ENCODE measurements at regions not wholly inside any gene's neighbourhood (a gene's known extent, or its start where the extent isn't known, plus 50 kb on each side); places are given as distances from the start of the nearest gene placed in this dataset.

DNA sequence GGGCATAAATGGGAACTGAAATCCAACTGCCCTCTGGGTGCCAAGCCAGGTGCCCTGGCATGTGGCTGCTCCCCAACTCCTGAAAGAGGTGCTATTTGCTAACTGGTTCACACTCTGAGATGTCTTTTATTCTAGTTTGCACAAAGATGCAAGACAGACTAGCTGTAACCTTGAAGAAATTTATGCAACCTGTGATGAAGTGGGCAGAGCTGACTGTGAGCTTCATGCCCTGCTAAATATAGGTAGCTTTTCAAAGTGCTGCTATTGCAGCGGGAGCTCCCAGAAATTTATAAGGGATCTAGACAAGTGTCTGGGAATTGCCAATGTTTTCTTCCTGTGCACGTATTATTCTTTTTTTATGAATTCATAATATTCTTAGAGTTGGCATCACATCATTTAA is 517.5 kb downstream of the RNF144B start:
- WGBS, 2 experiments (ENCODE audit: extremely low coverage in 2 of 2, insufficient read length in 1 of 2): no CpG with 5 or more reads among the region's 2 CpGs
- no peak overlapping the region for H2BK120ac ChIP-seq (ENCODE audit: low read depth, low read length)

More for the DNA sequence above, 517.5 kb downstream of the RNF144B start:
- no peak overlapping the region for H3K9ac ChIP-seq (ENCODE audit: low read depth, low read length)
- H3K4ac ChIP-seq (ENCODE audit: low read depth, low read length): no peak overlapping the region
- no peak overlapping the region for H4K5ac ChIP-seq (ENCODE audit: low read depth, low read length)
- ChIA-PET CTCF (no interaction called here), POLR2A (ENCODE audit: unreplicated experiment) (no interaction called here)
- ATAC-seq (ENCODE audit: low read depth) (no peak), DNase-seq (no peak)
- H2AK5ac ChIP-seq (ENCODE audit: low read depth, low read length): no peak overlapping the region
- no TSS peak for BruUV-seq (replicated peaks)
- H2BK20ac ChIP-seq (ENCODE audit: low read depth, low read length): no peak overlapping the region
- no peak overlapping the region for H2BK15ac ChIP-seq (ENCODE audit: low read depth, low read length)
- H3K4me2 ChIP-seq (ENCODE audit: low read depth, low read length): no peak overlapping the region
- no peaks in the 10 kb centered on the region for H3K9me1 ChIP-seq (ENCODE audit: insufficient read depth, low read length)
- peaks cover 2% of the 10 kb centered on the region for H3K9me3 ChIP-seq (ENCODE audit: control insufficient read depth, insufficient read depth, low read length)
- no peak overlapping the region for H3K18ac ChIP-seq (ENCODE audit: low read depth, low read length)
- H3K14ac ChIP-seq (replicated peaks; ENCODE audit: low read depth, low read length): no peak overlapping the region
- no peak overlapping the region for H3K27ac ChIP-seq (ENCODE audit: insufficient read depth, low read length)
- H2AK9ac ChIP-seq (replicated peaks; ENCODE audit: low read depth, low read length, poor library complexity): no peak overlapping the region
- H3K23ac ChIP-seq (ENCODE audit: low read depth, low read length): no peak overlapping the region
- H3K4me1 ChIP-seq (ENCODE audit: control insufficient read depth, insufficient read depth, low read length): no peaks in the 10 kb centered on the region
- H2BK5ac ChIP-seq (ENCODE audit: low read depth, low read length, poor library complexity, severe bottlenecking): no peak overlapping the region
- no peak overlapping the region for H4K91ac ChIP-seq (ENCODE audit: insufficient read depth, low read depth, low read length)
- H2AFZ ChIP-seq (replicated peaks; ENCODE audit: low read length, poor library complexity): no peak overlapping the region
- no peaks in the 10 kb centered on the region for H3K27me3 ChIP-seq (ENCODE audit: control insufficient read depth, insufficient read depth, low read length)
- intact Hi-C loops (cut with micrococcal nuclease) (no loop called here), dilution Hi-C loops (cut with HindIII; ENCODE audit: low sequenced_read_pairs, unreplicated experiment) (no loop called here), in situ Hi-C loops (cut with MboI; ENCODE audit: low sequenced_read_pairs) (no loop called here)
- TF ChIP-seq, protein P1, sequence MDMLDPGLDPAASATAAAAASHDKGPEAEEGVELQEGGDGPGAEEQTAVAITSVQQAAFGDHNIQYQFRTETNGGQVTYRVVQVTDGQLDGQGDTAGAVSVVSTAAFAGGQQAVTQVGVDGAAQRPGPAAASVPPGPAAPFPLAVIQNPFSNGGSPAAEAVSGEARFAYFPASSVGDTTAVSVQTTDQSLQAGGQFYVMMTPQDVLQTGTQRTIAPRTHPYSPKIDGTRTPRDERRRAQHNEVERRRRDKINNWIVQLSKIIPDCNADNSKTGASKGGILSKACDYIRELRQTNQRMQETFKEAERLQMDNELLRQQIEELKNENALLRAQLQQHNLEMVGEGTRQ (IDR thresholded peaks at IDR 0.05; ENCODE audit: low read depth, low read length): no peak
- TF ChIP-seq BHLHE40 (IDR thresholded peaks at IDR 0.05; ENCODE audit: low read depth, low read length): no peak
- TF ChIP-seq MAZ (IDR thresholded peaks at IDR 0.05; ENCODE audit: borderline replicate concordance, low read depth, low read length): no peak
- H4K8ac ChIP-seq (ENCODE audit: low read depth in 2 of 2, low read length in 2 of 2): no peak overlapping the region
- H3K4me3 ChIP-seq (ENCODE audit: insufficient read depth, low read depth, low read length): no peak overlapping the region
- no peaks in the 10 kb centered on the region for H3K79me1 ChIP-seq (ENCODE audit: low read depth in 1 of 2, low read length in 2 of 2)
- no peaks in the 10 kb centered on the region for H4K20me1 ChIP-seq (ENCODE audit: insufficient read depth, low read length)
- no peaks in the 10 kb centered on the region for H3K36me3 ChIP-seq (ENCODE audit: control insufficient read depth, insufficient read depth, low read length)
- no peak overlapping the region for H3K56ac ChIP-seq (ENCODE audit: extremely low read depth, insufficient read depth, low read length)

Data from IMR-90 (cell line).